GM12878 (cell line): ENCODE measurements at regions not wholly inside any gene's neighbourhood (a gene's known extent, or its start where the extent isn't known, plus 50 kb on each side); places are given as distances from the start of the nearest gene placed in this dataset.

Experiments
- ATAC-seq: fragments of 200-7000 bp; cut with Tn5 transposase; 3 replicates; pipeline ENCODE4 v1.9.1; 2020; ENCODE audit warnings: mild to moderate bottlenecking, moderate library complexity
- BruUV-seq: library from RNA; stranded (reverse); fragments of 400-500 nt; replicated peaks from 2 replicates; lab custom pipeline; 2021; lab: Mats Ljungman, UMichigan
- CTCF ChIA-PET: fragments of 300-600 bp; sonication (Branson Sonifier 250); formaldehyde crosslinking; extraction: SDS; loops from one replicate; lab custom pipeline; 2021; ENCODE audit warnings: inconsistent platforms; lab: Yijun Ruan, JAX
- POLR2A ChIA-PET: fragments of 350-600 bp; formaldehyde crosslinking; extraction: SDS; loops from one replicate; lab custom pipeline; 2021; ENCODE audit warnings: inconsistent platforms; lab: Charles Lee
- RAD21 ChIA-PET: fragments of 300-600 bp; sonication (Branson Sonifier 250); formaldehyde crosslinking; loops from one replicate; lab custom pipeline; 2023; ENCODE audit warnings: antibody characterized with exemption; ENCODE audit not compliant: unreplicated experiment; lab: Charles Lee
- SMC1A ChIA-PET: fragments of 300-600 bp; sonication (Branson Sonifier 250); formaldehyde crosslinking; loops from one replicate; lab custom pipeline; 2023; ENCODE audit not compliant: unreplicated experiment, uncharacterized antibody; lab: Charles Lee
- DNase-seq: peaks from one replicate; pipeline ENCODE4 v3.0.0-alpha.2; 2011; ENCODE audit warnings: low read depth, low spot score
- FAIRE-seq: peaks from 3 replicates; lab custom pipeline; 2011; peaks lifted over from hg19 to GRCh38; lab: Jason Lieb, UNC
- H2AFZ ChIP-seq: 2 replicates; pipeline ENCODE4 v1.6.0; 2011; ENCODE audit warnings: low read depth, low read length, control low read depth; ENCODE audit not compliant: control insufficient read depth
- H3K27ac ChIP-seq: 2 replicates; pipeline ENCODE4 v1.5.1; 2011; ENCODE audit warnings: control low read depth; ENCODE audit not compliant: control insufficient read depth, insufficient read depth
- H3K27me3 ChIP-seq, 2 experiments: replicated peaks in 1 of 2; 2 replicates each; pipeline versions ENCODE4 v1.6.0 to v1.6.1; 2011; ENCODE audit warnings: low read length in 1 of 2; ENCODE audit not compliant: control insufficient read depth in 2 of 2, insufficient read depth in 2 of 2
- H3K36me3 ChIP-seq, 2 experiments: 2 replicates each; pipeline ENCODE4 v1.5.1; 2011; ENCODE audit warnings: low read length in 1 of 2; ENCODE audit not compliant: control insufficient read depth in 2 of 2, insufficient read depth in 2 of 2
- H3K4me1 ChIP-seq: 2 replicates; pipeline ENCODE4 v1.6.1; 2011; ENCODE audit warnings: mild to moderate bottlenecking, low read length, moderate library complexity, mixed read lengths; ENCODE audit not compliant: control insufficient read depth, insufficient read depth
- H3K4me2 ChIP-seq: 2 replicates; pipeline ENCODE4 v1.6.0; 2011; ENCODE audit warnings: control low read depth; ENCODE audit not compliant: control insufficient read depth, insufficient read depth
- H3K4me3 ChIP-seq: fragments of 200-600 bp; sonication (generic); 2 replicates; pipeline ENCODE4 v1.5.1; 2016
- H3K79me2 ChIP-seq: 2 replicates; pipeline ENCODE4 v1.6.0; 2011; ENCODE audit warnings: low read length; ENCODE audit not compliant: control insufficient read depth, insufficient read depth
- H3K9ac ChIP-seq: 2 replicates; pipeline ENCODE4 v1.8.0; 2011; ENCODE audit warnings: low read length, control low read depth, mixed read lengths; ENCODE audit not compliant: control insufficient read depth, insufficient read depth
- H3K9me3 ChIP-seq: replicated peaks from 3 replicates; pipeline ENCODE4 v1.5.1; 2011; ENCODE audit warnings: mild to moderate bottlenecking, low read length; ENCODE audit not compliant: control insufficient read depth, insufficient read depth
- H4K20me1 ChIP-seq: 2 replicates; pipeline ENCODE4 v1.6.0; 2011; ENCODE audit not compliant: control insufficient read depth, insufficient read depth
- ASH2L ChIP-seq: fragments of 300-600, 200-600 bp; sonication (generic); IDR thresholded peaks from 2 replicates; pipeline ENCODE4 v1.6.1; 2017; ENCODE audit warnings: low read depth, mild to moderate bottlenecking, borderline replicate concordance
- CBX3 ChIP-seq: fragments of 200-600 bp; sonication (generic); IDR thresholded peaks from 2 replicates; pipeline ENCODE4 v1.6.1; 2016; ENCODE audit warnings: low read depth, borderline replicate concordance
- FOS ChIP-seq: IDR thresholded peaks from 3 replicates; pipeline ENCODE4 v1.6.1; 2011; ENCODE audit warnings: borderline replicate concordance; ENCODE audit not compliant: insufficient read length; ENCODE audit errors: extremely low read depth
- GABPA ChIP-seq: IDR thresholded peaks from 2 replicates; pipeline ENCODE4 v1.6.1; 2014; ENCODE audit warnings: antibody characterized with exemption, low read depth, mild to moderate bottlenecking, inconsistent platforms
- KDM1A ChIP-seq: fragments of 200-600 bp; sonication (generic); IDR thresholded peaks from 2 replicates; pipeline ENCODE4 v1.6.1; 2016; ENCODE audit warnings: borderline replicate concordance
- MTA2 ChIP-seq: fragments of 450-650 bp; IDR thresholded peaks from 2 replicates; pipeline ENCODE4 v1.6.1; 2016; ENCODE audit warnings: low read depth, mild to moderate bottlenecking, moderate library complexity
- MTA3 ChIP-seq: IDR thresholded peaks from 2 replicates; pipeline ENCODE4 v1.6.1; 2012; ENCODE audit warnings: low read length, inconsistent platforms, borderline replicate concordance
- MXI1 ChIP-seq: fragments of 150-350 bp; IDR thresholded peaks from 2 replicates; pipeline ENCODE4 v1.6.1; 2011; ENCODE audit warnings: low read depth, mild to moderate bottlenecking, inconsistent platforms, low read length, improper control_type of control experiment
- PML ChIP-seq: IDR thresholded peaks from 2 replicates; pipeline ENCODE4 v1.6.1; 2012; ENCODE audit warnings: low read length, inconsistent platforms
- POLR2A ChIP-seq: IDR thresholded peaks from 2 replicates; pipeline ENCODE4 v1.6.1; 2011; ENCODE audit warnings: low read depth, mild to moderate bottlenecking, low read length
- POLR2AphosphoS2 ChIP-seq: IDR thresholded peaks from 2 replicates; pipeline ENCODE4 v1.6.1; 2011; ENCODE audit warnings: low read depth, mild to moderate bottlenecking, low read length, improper control_type of control experiment, moderate library complexity
- SRF ChIP-seq, 2 experiments: IDR thresholded peaks; 2 replicates each; pipeline ENCODE4 v1.6.1; 2011; ENCODE audit warnings: low read depth in 2 of 2, low read length in 2 of 2, mild to moderate bottlenecking in 1 of 2, moderate library complexity in 1 of 2
- ZBTB11 ChIP-seq: fragments of 450-650 bp; formaldehyde crosslinking; IDR thresholded peaks from 2 replicates; pipeline ENCODE4 v1.5.0; 2022; ENCODE audit warnings: mild to moderate bottlenecking, missing genetic modification characterization
- ZBTB33 ChIP-seq: fragments of 450-650 bp; IDR thresholded peaks from 2 replicates; pipeline ENCODE4 v1.6.1; 2017; ENCODE audit warnings: mild to moderate bottlenecking
- ZBTB40 ChIP-seq: fragments of 450-650 bp; IDR thresholded peaks from 2 replicates; pipeline ENCODE4 v1.6.1; 2016; ENCODE audit warnings: mild to moderate bottlenecking, moderate library complexity, borderline replicate concordance
- ZNF207 ChIP-seq: fragments of 450-650 bp; IDR thresholded peaks from 2 replicates; pipeline ENCODE4 v1.6.1; 2014; ENCODE audit warnings: antibody characterized with exemption, mild to moderate bottlenecking, borderline replicate concordance
- ZNF622 ChIP-seq: fragments of 450-650 bp; IDR thresholded peaks from 2 replicates; pipeline ENCODE4 v1.6.1; 2017; ENCODE audit warnings: mild to moderate bottlenecking, inconsistent platforms
- WGBS: methylation state at CpG from one replicate; pipeline ENCODE4 v1.1.6; 2016; ENCODE audit warnings: low lambda C conversion rate; ENCODE audit not compliant: insufficient replicate concordance, insufficient coverage; ENCODE audit errors: missing lambda C conversion rate; 5-methylcytosine and 5-hydroxymethylcytosine counted together
- in situ Hi-C: fragments of 300-500 bp; cut with MboI; formaldehyde crosslinking; loops from 9 replicates; pipeline ENCODE4 v1.14.3; 2018; ENCODE audit warnings: mixed read lengths
- intact Hi-C: fragments of 100-400 bp; cut with micrococcal nuclease; formaldehyde crosslinking; loops from one replicate; pipeline ENCODE4 v1.14.2; 2022; ENCODE audit not compliant: unreplicated experiment

- no peak overlapping the region for H3K4me2 ChIP-seq
- intact Hi-C loops, result no loop called here
- ChIA-PET CTCF (interaction anchor here (1.9 kb wide), 1 partner anchor 12 kb away, joined by 4 read pairs; no protein-coding TSS in a partner anchor), SMC1A (no interaction called here), RAD21 (no interaction called here), POLR2A (no interaction called here)
- H3K36me3 ChIP-seq, result no peaks in the 10 kb centered on the region
- peaks cover 10% of the 10 kb centered on the region for H3K4me1 ChIP-seq
- DNase-seq (no peak), ATAC-seq (no peak), FAIRE-seq (no peak)
- H3K27me3 ChIP-seq, result no peaks in the 10 kb centered on the region
- 53% methylated on average over 3 of the region's 3 CpGs for WGBS
- in situ Hi-C loops, result no loop called here
- H3K9ac ChIP-seq, result no peak overlapping the region
- no peak overlapping the region for H3K27ac ChIP-seq
- H4K20me1 ChIP-seq, result no peaks in the 10 kb centered on the region
- no peak overlapping the region for H2AFZ ChIP-seq
- H3K4me3 ChIP-seq, result no peak overlapping the region
- BruUV-seq, result no TSS peak
- H3K79me2 ChIP-seq, result no peaks in the 10 kb centered on the region
- no peaks in the 10 kb centered on the region for H3K9me3 ChIP-seq
- no peak for TF ChIP-seq MTA3
- TF ChIP-seq ZBTB33, result no peak
- TF ChIP-seq POLR2A, result no peak
- no peak for TF ChIP-seq ZNF207
- no peak for TF ChIP-seq KDM1A
- TF ChIP-seq GABPA, result no peak
- no peak for TF ChIP-seq CBX3
- no peak for TF ChIP-seq POLR2AphosphoS2
- TF ChIP-seq ASH2L, result no peak
- TF ChIP-seq ZBTB11 (CRISPR knock-in tag), result no peak
- no peak for TF ChIP-seq SRF (IDR thresholded peaks at IDR 0.05; ENCODE audit: low read depth in 2 of 2, low read length in 2 of 2)
- no peak for TF ChIP-seq ZNF622
- no peak for TF ChIP-seq MTA2
- TF ChIP-seq MXI1, result no peak
- no peak for TF ChIP-seq FOS
- no peak for TF ChIP-seq PML
- no peak for TF ChIP-seq ZBTB40
Observed at GRCh38 chr13:24613128-24613527, 67.1 kb upstream of the ATP12A start.
